HUES48 (cell line): ENCODE measurements at regions not wholly inside any gene's neighbourhood (a gene's known extent, or its start where the extent isn't known, plus 50 kb on each side); places are given as distances from the start of the nearest gene placed in this dataset.

Experiments used
- H3K27ac ChIP-seq: one replicate; pipeline ENCODE4 v1.7.0; 2013; ENCODE audit warnings: low read depth, low read length, inconsistent platforms
- H3K27me3 ChIP-seq: 2 replicates; pipeline ENCODE4 v1.6.1; 2013; ENCODE audit warnings: mild to moderate bottlenecking, low read length; ENCODE audit not compliant: control insufficient read depth, insufficient read depth
- H3K36me3 ChIP-seq: 2 replicates; pipeline ENCODE4 v1.6.1; 2013; ENCODE audit warnings: low read length; ENCODE audit not compliant: control insufficient read depth, insufficient read depth
- H3K4me1 ChIP-seq: 2 replicates; pipeline ENCODE4 v1.6.1; 2013; ENCODE audit warnings: mild to moderate bottlenecking, low read length; ENCODE audit not compliant: control insufficient read depth, insufficient read depth
- H3K4me3 ChIP-seq: 2 replicates; pipeline ENCODE4 v1.5.1; 2013; ENCODE audit warnings: mild to moderate bottlenecking, low read depth, low read length
- H3K9ac ChIP-seq: 2 replicates; pipeline ENCODE4 v1.6.1; 2013; ENCODE audit warnings: mild to moderate bottlenecking, low read depth, low read length, moderate library complexity
- H3K9me3 ChIP-seq: 2 replicates; pipeline ENCODE4 v1.6.1; 2013; ENCODE audit warnings: low read length; ENCODE audit not compliant: control insufficient read depth, insufficient read depth

GRCh38 chr4:187208651-187209050, 485.0 kb upstream of the FAT1 start:
- Histone ChIP-seq H3K4me1 (no peaks in the 10 kb centered on the region), H3K27me3 (no peaks in the 10 kb centered on the region), H3K36me3 (no peaks in the 10 kb centered on the region), H3K9me3 (no peaks in the 10 kb centered on the region), H3K9ac (no peak overlapping the region), H3K4me3 (no peak overlapping the region), H3K27ac (no peak overlapping the region)

GRCh38 chr4:187209921-187210613, 486.4 kb upstream of the FAT1 start:
- Histone ChIP-seq H3K27ac (no peak overlapping the region), H3K36me3 (no peaks in the 10 kb centered on the region), H3K4me3 (no peak overlapping the region), H3K4me1 (no peaks in the 10 kb centered on the region), H3K9ac (no peak overlapping the region), H3K9me3 (no peaks in the 10 kb centered on the region), H3K27me3 (no peaks in the 10 kb centered on the region)

GRCh38 chr4:187212446-187213080, 488.9 kb upstream of the FAT1 start:
- Histone ChIP-seq H3K4me1 (no peaks in the 10 kb centered on the region), H3K4me3 (no peak overlapping the region), H3K27me3 (no peaks in the 10 kb centered on the region), H3K27ac (no peak overlapping the region), H3K9me3 (no peaks in the 10 kb centered on the region), H3K36me3 (no peaks in the 10 kb centered on the region), H3K9ac (no peak overlapping the region)

DNA sequence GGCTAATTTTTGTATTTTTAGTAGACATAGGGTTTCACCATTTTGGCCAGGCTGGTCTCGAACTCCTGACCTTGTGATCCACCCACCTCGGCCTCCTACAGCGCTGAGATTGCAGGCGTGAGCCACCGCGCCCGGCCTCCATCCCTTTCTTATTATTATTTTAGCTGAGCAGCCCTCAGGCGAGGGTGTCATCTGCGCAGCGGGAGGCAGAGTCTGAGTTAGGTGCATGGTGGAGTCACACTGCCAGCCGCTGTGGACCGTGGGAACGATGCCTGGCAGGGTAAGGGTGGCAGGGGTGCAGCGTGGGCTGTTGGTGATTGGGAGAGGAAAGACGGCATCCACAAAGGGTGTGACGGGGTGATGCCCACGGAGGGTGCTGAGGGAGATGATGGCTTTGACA, 491.8 kb upstream of the FAT1 start:
- Histone ChIP-seq H3K36me3 (no peaks in the 10 kb centered on the region), H3K27me3 (no peaks in the 10 kb centered on the region)

DNA sequence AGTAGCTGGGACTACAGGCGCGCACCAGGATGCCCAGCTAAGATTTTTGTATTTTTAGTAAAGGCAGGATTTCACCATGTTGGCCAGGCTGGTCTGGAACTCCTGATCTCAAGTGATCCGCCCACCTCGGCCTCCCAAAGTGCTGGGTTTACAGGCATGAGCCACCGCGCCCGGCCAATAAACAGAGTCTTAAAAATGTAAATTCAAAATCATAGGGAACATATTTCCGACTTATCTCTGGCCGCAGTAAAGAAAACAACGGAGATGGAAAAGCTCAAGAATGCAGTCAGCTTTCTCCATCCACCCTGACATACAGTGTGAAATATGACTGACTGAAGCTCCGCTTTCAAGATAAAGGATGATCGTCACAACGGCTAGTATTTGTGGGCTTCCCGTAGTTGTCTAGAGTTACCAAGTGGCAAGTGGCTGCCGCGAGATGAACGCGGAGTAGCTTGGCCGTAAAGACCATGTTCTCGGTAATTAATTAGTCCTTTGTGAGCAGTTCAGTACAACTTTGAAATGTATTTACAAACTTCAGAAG, 495.1 kb upstream of the FAT1 start:
- no peaks in the 10 kb centered on the region for H3K36me3 ChIP-seq
- no peaks in the 10 kb centered on the region for H3K4me1 ChIP-seq
- no peak overlapping the region for H3K9ac ChIP-seq
- no peaks in the 10 kb centered on the region for H3K9me3 ChIP-seq
- no peaks in the 10 kb centered on the region for H3K27me3 ChIP-seq
- H3K27ac ChIP-seq = no peak overlapping the region
- H3K4me3 ChIP-seq = no peak overlapping the region

More for the DNA sequence above, 491.8 kb upstream of the FAT1 start:
- Histone ChIP-seq H3K4me1 (no peaks in the 10 kb centered on the region), H3K27ac (no peak overlapping the region), H3K9me3 (no peaks in the 10 kb centered on the region), H3K4me3 (no peak overlapping the region), H3K9ac (no peak overlapping the region)

- Histone ChIP-seq H3K36me3 (no peaks in the 10 kb centered on the region), H3K4me3 (no peak overlapping the region), H3K9me3 (no peaks in the 10 kb centered on the region), H3K4me1 (no peaks in the 10 kb centered on the region), H3K27ac (no peak overlapping the region), H3K27me3 (no peaks in the 10 kb centered on the region), H3K9ac (no peak overlapping the region)
Observed at GRCh38 chr4:187224560-187224959, 500.9 kb upstream of the FAT1 start.

DNA sequence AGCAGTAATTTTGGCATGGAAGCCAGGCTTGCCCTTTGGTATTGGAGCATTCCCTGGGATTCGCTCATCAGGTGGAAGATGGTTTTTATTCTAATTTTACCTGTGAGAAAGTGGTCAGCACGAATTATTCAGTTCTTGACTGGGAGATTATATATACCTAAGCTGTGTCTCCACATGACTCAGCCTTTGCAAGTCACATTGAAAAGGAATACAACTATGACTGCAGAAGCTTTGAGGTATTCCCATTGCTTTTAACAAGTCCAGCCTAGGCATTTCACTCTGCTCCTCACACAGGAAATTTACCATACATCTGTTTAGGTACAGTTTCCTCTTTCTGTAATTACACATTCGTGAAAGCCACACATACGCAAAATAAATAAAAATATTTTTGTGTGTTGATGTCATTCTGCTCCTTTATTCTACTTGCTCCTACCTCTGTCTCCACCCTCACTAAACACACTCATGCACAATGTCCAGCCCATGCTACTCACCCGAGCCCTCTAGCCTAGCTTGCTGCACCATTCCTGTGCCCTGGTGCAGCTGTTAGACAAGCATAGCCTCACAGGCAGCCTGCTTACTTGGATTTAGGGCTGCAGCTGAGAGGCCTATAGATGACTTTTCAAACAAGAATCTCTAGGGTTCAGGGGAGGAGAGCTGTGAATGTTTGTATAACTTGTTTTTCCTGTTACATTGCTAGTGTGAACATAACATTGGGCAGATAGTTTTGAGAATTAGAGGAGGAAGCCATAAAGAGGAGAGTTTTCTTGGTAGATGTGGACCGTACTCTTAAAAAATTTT, 504.4 kb upstream of the FAT1 start:
- no peaks in the 10 kb centered on the region for H3K36me3 ChIP-seq
- no peaks in the 10 kb centered on the region for H3K27me3 ChIP-seq
- no peak overlapping the region for H3K27ac ChIP-seq
- H3K9ac ChIP-seq = no peak overlapping the region
- H3K9me3 ChIP-seq = no peaks in the 10 kb centered on the region
- no peak overlapping the region for H3K4me3 ChIP-seq
- H3K4me1 ChIP-seq = no peaks in the 10 kb centered on the region

DNA sequence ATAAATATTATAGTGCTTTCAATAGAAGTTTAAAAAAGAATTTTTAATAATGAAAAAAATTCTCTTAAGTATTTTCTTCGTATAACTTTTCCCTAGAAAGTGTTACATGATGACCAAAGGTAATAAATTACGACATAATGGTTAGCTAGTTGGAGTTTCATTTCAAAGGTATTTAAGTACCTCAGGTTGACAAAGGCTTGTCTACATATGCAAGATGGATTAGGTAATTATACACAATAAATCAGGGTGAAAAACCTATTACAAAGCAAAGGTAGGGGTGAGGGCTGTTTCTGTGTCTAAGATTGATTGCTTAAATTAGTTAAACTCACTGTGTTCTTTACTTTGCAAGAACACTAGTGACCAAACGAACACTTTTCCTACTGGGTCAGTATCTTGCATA, 508.5 kb upstream of the FAT1 start:
- Histone ChIP-seq H3K27ac (no peak overlapping the region), H3K9me3 (no peaks in the 10 kb centered on the region), H3K4me1 (no peaks in the 10 kb centered on the region), H3K4me3 (no peak overlapping the region), H3K36me3 (no peaks in the 10 kb centered on the region), H3K27me3 (no peaks in the 10 kb centered on the region), H3K9ac (no peak overlapping the region)

DNA sequence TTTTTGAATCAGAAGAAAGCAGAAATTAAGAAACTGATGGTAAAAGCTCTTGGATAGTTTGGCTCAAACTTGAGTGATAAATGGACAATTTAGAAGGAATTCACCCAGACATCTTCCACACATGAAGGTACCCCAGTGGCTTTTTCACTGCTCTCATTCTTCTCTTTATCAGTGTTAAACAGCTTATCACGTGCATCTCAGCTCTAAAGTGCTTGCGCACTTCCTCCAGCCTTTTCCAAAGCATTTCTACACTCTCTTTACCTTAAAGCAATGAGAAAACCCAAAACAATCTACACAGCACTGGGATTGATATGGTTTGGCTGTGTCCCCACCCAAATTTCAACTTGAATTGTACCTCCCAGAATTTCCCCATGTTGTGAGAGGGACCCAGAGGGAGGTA, 509.1 kb upstream of the FAT1 start:
- no peaks in the 10 kb centered on the region for H3K36me3 ChIP-seq
- H3K27me3 ChIP-seq = no peaks in the 10 kb centered on the region
- H3K4me3 ChIP-seq = no peak overlapping the region
- no peaks in the 10 kb centered on the region for H3K9me3 ChIP-seq
- no peak overlapping the region for H3K27ac ChIP-seq
- no peak overlapping the region for H3K9ac ChIP-seq
- no peaks in the 10 kb centered on the region for H3K4me1 ChIP-seq

DNA sequence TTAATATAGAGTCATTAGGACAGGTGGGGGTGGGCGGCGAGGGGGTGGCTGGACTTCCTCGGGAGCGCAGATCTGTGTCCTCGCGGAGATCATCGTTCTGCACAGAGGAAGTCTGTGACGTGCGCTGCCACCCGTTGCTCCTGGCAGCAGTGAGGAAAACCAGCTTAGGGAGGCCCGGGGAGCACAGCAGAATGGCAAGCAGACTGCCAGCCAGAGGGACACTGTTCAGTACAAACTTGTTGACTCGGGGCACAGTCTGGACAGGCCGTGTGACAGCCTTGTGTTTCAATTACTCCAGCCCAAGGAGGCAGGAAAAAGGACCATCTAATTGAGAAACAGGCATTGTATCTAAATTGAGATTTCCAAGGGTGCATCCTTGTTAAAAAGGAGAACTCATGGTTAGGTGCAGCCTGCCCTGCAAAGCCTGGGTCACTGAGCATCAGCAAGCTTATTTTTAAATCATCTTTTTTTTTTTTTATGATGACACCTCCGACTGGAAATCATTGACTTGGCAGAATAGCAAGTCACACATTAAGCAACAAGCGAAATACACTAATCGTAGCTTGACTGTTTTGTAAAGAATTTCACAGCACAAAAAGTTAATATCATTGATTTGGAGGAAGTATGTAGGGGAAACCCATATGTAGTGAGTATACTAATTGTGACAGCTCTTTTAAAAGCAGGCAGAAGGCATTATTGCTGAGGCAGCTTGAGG, 512.0 kb upstream of the FAT1 start:
- Histone ChIP-seq H3K4me1 (no peaks in the 10 kb centered on the region), H3K9ac (no peak overlapping the region), H3K4me3 (no peak overlapping the region), H3K9me3 (no peaks in the 10 kb centered on the region), H3K27ac (no peak overlapping the region), H3K27me3 (no peaks in the 10 kb centered on the region), H3K36me3 (no peaks in the 10 kb centered on the region)
